ENCODE measurements at regions not wholly inside any gene's neighbourhood (a gene's known extent, or its start where the extent isn't known, plus 50 kb on each side); places are given as distances from the start of the nearest gene placed in this dataset.
"Not testable (repeated sequence)": the region's sequence is repeated elsewhere in the genome, so short reads cannot be mapped to it uniquely, and the experiment has no call there.

DNA sequence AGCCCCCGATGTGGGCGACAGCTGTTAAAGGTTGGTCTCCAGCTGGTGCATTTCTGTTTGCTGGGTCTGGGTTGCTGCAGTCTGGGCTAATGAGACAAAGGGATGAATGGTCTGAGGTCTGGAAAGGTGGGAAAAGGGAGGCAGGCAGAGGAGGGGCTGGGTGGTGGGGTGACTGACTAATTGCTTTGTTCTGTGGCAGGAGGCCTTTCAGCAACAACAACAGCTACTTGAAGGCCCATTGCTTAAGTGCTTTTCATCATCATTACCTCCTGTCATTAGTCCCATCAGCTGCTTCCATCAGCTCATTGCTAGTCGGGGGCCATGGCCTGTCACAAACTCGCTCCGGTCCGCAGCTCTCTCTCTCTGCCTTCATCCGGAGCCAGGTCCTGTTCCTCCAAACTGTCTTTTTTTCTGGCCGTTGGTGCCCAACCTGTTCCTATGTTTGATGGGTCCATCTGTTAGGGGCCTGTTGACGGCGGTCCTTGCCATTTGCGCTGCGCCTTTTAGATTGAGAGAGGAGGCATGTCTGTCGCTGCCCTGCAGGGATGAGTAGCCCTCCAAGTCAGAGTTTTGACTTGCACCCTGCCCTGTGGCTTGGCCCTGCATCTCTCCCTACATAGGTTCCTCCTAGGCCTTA, 105.6 kb upstream of the PLXNA2 start:
- DNase-seq: no peak

- no peak for DNase-seq
Observed at GRCh38 chr1:208350815-208351214, 106.6 kb upstream of the PLXNA2 start.

GRCh38 chr1:208351838-208352237, 107.7 kb upstream of the PLXNA2 start:
- no peak for DNase-seq

DNA sequence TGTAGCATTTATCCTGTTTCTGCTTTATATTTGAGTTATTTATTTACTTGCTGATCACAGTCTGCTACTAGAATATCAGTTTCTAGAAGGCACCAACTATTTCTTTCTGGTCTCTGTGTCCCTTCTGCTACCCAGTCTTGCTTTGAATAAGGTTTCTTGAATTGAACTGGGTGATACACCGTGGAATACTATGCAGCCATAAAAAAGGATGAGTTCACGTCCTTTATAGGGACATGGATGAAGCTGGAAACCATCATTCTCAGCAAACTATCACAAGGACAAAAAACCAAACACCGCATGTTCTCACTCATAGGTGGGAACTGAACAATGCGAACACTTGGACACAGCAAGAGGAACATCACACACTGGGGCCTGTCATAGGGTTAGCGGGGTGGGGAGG, 109.6 kb upstream of the PLXNA2 start:
- DNase-seq: not testable (repeated sequence)

DNA sequence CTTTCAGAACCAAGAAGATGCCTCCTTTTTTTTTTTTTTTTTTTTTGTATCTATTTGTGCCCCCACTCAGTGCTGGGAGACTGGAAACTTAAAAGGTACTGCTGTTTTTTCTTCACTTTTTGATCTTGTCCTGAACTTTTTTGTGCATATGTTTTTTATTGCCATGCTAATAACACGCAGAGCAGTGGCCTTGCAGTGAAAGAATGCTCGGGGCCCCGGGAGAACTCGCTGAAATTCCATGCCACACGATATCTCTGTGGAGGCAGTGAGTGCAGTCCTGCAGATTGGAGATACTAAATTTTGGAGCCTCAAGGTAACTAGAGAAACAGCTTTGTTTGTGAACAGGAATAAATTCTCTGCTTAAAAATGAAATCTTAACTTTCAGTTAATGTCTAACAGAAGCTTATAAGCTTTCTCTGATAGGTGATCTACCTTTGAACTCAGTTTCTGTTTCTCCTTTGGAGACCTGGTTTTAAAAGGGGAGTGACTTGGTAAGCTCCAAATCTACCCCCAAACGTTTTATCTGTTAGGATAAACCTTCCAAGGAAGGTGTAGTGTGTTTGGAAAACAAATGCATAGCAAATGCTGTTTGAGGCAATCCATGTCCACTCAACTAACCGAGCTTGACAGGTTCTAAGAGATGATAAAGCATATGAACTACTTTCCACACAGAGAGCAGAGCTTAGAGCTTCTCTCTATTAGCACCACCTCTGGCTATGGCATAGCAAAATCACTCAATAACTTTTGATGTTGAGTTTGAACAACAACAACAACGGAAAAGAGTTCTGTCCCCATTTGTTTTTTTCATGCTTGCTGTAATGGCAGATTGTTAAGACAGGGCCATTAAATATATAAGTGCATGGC, 113.7 kb upstream of the PLXNA2 start:
- no peak for DNase-seq

DNA sequence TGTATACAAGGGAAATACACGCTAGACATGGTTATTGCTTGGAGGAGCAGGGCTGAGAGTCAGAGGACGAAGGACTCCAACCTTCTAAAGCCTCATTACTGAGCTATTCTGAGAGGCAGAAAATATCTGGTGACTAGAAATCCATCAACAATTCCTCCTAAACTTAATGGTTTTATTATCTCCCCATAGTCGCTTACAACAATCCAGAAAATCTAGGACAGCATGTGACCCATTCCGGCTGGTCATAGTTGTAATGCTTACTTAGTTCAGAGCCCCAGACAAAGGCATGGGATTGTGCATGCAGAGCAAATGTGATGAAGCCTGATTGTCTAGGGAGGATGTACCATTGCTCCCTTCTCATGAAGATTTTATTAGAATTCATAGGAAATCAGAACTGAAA, 114.5 kb upstream of the PLXNA2 start:
- no peak for DNase-seq

DNA sequence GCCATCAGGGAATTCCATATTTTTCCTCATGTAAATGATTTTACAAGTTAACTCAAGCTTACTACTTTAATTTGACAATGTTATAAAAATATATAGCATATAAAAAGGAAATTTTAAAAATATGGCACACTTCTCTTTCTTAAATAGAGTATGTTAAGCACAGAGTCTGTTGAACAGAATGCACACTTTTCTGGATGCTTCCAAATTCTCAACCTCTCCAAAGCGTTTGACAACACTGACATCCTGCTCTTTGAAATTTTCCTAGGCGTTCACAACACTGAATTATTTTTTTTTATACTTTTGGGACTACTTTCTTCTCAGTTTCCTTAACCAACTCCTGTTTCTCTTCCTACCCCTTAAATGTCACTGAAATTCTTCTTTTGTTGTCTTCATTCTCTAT, 117.8 kb upstream of the PLXNA2 start:
- no peak for DNase-seq

DNA sequence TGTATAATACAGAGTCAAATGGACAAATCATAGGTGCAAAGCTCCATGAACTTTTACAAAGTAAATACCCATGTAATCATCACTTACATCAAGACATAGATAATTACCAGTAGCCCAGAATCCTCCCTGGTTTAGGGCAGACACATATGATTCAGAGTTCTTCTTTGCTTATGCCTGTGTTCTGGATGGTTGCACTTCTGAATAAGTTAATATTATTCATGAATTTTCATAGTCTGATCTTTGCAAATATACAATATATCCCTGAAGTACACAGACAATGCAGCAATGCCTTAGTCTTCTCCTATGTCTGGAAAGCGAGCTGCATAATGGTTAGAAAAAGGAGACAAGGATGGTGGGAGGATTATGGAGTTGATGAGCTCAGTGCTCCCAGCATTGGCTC, 122.4 kb upstream of the PLXNA2 start:
- no peak for DNase-seq

DNA sequence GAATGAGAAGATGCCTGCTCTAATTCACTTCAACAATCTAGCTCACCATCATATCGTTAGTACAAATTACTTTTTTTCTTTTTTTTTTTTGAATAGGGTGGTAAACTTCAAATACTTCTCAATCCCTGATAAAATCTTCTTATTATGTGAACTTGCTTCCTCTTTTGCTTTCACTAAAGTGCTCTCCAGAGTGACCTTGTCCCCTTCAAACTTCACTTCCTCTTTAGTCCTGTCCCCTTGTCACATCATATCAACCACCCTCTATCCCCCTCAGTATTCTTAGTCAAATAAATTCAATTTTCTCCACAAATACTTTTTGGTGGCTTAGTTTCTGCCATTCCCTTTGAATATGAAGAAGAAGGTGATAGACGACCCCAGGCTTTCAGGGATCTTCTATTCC, 124.9 kb upstream of the PLXNA2 start:
- no peak for DNase-seq

DNA sequence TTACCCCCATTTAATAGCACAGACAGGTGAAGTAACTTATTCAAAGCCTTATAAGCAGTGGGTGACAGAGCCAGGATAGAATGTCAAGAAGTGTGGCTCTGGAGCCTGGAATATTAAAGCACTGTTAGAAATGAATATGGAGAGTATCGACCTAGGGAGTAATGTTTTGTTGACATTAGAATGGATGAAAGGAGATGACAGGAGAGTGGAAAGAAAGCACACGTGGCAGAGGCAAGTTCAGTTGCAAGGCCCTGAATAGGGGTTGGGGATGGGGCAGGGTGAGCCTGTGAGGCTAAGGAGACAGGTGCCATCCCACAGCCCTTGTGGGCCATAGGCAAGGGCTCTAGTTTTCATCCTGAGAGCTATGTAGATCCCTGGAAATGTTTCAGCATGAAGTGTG, 125.5 kb upstream of the PLXNA2 start:
- no peak for DNase-seq

DNA sequence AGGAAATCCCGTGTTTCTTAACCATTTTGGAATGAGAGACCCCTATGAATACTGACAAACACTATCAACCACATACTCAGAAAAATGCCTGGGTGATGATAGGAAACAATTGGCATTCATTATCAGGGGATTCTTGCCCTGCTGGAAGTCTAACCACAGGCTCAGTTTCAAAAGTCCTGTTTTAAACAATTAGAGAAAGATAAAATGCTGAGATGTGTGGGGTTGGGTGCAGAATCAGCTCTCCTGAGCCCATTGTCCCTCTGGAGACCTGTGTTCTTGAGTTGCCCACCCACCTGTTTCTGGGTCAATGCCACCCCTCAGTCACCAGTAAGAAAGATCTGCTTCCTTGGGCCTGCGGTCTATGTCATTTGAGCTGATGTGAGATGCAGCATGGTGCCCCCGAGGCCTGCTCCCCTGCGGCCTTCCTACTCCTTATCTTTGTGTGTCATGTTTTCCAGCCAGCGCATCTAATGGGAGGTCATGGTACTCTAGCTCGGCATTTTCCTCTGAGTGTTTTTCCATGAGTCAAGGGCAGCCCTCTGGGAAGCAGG, 130.3 kb upstream of the PLXNA2 start:
- DNase-seq: no peak

DNA sequence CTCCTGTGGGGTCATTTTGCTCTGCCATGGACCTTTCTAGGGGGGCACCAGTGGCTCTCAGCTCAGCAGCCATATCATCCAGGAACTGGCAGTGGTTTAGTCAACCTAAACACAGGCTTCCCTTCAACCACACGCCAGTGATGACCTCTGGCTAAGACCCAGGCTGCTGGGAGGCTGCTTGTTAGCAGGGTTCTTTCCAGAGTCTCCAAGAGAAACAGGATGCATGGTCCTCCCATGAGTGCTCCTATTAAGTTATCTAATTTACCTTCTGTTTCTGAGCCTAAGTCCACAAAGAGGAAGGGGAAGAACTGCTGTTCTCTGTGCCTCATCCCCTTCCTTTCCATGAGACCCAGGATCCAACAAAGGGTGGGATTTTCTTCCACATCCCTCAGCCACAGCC, 137.3 kb upstream of the PLXNA2 start:
- DNase-seq: no peak

DNA sequence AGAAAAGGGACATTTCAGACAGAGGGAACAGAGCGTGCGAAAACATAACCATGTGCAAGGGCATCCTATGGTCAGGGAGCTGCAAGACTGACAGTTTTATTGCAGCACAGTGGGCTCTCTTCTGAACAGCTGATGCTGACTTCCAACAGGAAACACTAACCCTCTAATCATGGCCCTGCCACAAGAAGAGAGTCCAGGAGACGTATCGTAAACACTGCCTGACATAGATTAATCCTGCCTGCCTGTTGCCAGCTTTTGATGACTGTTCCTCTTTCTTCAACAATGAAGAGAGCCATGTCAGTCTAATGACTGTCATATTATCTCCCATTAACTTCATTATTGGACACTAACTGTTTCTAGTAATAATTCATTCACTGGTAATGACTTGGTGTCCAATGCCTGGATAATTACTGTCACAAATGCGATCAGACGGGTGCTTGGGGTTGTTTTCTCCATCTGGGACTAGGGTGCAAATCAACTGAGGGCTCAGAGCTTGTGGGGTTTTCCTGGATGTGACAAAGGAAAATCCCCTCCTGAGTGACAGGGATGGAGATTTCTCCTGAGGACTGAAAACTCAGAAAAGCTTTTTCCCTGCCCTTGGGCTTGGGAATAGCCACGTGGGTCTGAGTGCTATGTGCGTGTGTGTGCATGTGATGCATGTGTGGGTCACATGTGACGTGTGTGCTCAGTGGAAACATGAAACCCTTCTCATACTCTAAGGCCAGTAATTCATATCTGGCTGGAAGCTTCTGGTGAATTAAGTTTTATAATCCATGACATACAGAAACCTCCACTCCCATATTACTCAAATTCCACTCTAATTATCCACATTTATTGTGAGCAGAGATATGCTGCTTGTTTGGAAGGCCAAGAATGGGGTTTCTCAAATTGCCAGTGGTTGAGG, 144.0 kb upstream of the PLXNA2 start:
- DNase-seq: no peak

- DNase-seq: no peak
Observed at GRCh38 chr1:208393416-208393815, 149.2 kb upstream of the PLXNA2 start.

DNA sequence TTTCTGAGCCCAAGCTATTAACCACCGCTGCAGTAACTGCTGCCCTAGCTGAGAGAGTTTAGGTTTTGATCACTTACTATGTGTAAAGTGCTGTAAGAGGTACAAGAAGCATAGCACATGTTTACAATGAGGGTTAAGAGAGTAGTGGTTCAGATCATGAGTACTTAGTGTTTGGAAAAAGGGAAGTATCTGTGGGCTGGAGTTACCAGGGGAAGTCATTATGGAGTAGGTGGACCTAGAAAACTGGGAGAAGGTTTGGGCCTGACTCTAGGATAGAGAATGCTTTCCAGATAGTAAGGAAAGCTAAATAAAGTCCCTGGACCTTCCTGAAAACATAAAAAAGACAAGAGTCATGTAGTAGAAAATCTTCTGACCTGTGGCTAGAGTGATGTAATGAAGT, 149.6 kb upstream of the PLXNA2 start:
- no peak for DNase-seq

- no peak for DNase-seq
Observed at GRCh38 chr1:208397286-208397685, 153.1 kb upstream of the PLXNA2 start.

DNA sequence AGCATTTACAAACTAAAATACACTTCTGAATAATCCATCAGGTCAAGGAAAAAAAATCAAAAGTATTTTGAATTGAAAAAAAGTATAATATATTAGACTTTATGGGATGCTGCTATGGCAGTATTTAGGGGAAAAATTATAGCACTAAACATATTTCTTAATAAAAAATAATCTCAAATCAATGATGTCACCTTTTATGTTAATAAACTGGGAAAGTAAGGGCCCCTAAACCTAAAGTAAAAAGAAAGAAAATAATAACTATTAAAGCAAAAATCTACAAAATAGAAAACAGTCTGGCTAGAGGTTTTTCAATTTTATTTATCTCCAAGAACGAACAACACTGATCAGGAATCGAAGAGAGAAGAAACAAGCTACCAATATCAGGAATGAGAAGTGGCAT, 160.8 kb upstream of the PLXNA2 start:
- no peak for DNase-seq

DNA sequence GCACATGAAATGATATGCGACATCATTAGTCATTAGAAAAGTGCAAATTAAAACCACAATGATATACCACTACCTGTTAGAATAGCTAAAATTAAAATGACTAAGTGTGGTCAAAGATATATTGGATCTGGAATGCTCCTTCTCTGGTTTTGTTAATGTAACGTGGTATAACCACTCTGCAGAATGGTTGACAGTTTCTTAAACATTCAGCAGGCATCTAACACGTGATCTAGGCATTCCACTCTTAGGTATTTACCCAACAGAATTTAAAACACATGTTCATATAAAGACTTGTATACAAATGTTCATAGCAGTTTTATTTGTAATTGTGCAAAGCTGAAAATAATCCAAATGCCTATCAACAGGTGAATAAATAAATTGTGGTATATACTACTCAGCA, 165.0 kb upstream of the PLXNA2 start:
- no peak for DNase-seq

- DNase-seq: no peak
Observed at GRCh38 chr1:208410409-208410808, 166.2 kb upstream of the PLXNA2 start.

GRCh38 chr1:208413006-208413405, 168.8 kb upstream of the PLXNA2 start:
- no peak for DNase-seq

GRCh38 chr1:208418667-208419066, 174.5 kb upstream of the PLXNA2 start:
- DNase-seq: no peak

GRCh38 chr1:208419746-208420420, 175.7 kb upstream of the PLXNA2 start:
- DNase-seq: no peak

- no peak for DNase-seq
Observed at GRCh38 chr1:208420696-208421095, 176.5 kb upstream of the PLXNA2 start.
